OCI-LY1 (cell line): ENCODE measurements at regions not wholly inside any gene's neighbourhood (a gene's known extent, or its start where the extent isn't known, plus 50 kb on each side); places are given as distances from the start of the nearest gene placed in this dataset.

Experiments
- H2AFZ ChIP-seq: fragments of 200-600 bp; sonication (generic), shearing (Covaris generic); 2 replicates; pipeline ENCODE4 v1.6.0; 2014; ENCODE audit warnings: antibody characterized with exemption, mild to moderate bottlenecking, low read length
- H3F3A ChIP-seq: fragments of 200-600 bp; sonication (generic), shearing (Covaris generic); 2 replicates; pipeline ENCODE4 v1.6.0; 2014; ENCODE audit warnings: mild to moderate bottlenecking, antibody characterized with exemption, low read length, moderate library complexity; ENCODE audit not compliant: insufficient read depth
- H3K27ac ChIP-seq: fragments of 200-600 bp; sonication (generic); 2 replicates; pipeline ENCODE4 v1.5.1; 2014; ENCODE audit warnings: low read length, mixed run types, mild to moderate bottlenecking, low read depth; ENCODE audit not compliant: poor library complexity, severe bottlenecking
- H3K27me3 ChIP-seq: fragments of 200-600 bp; sonication (generic); 2 replicates; pipeline ENCODE4 v1.6.0; 2014; ENCODE audit warnings: antibody characterized with exemption, mild to moderate bottlenecking, low read length, moderate library complexity; ENCODE audit not compliant: insufficient read depth
- H3K36me3 ChIP-seq: fragments of 200-600 bp; sonication (generic); 2 replicates; pipeline ENCODE4 v1.6.1; 2014; ENCODE audit warnings: mild to moderate bottlenecking, antibody characterized with exemption, low read length, moderate library complexity, mixed read lengths; ENCODE audit not compliant: insufficient read depth
- H3K4me1 ChIP-seq: fragments of 200-600 bp; sonication (generic); 2 replicates; pipeline ENCODE4 v1.5.1; 2014; ENCODE audit warnings: mild to moderate bottlenecking, low read length, moderate library complexity; ENCODE audit not compliant: insufficient read depth, severe bottlenecking
- H3K4me2 ChIP-seq: fragments of 200-600 bp; sonication (generic), shearing (Covaris generic); 2 replicates; pipeline ENCODE4 v1.6.1; 2014; ENCODE audit warnings: low read length
- H3K4me3 ChIP-seq: fragments of 200-600 bp; sonication (generic); 2 replicates; pipeline ENCODE4 v1.5.1; 2014; ENCODE audit warnings: low read length, low read depth, mild to moderate bottlenecking, mixed read lengths; ENCODE audit not compliant: poor library complexity, severe bottlenecking
- H3K79me2 ChIP-seq: fragments of 200-600 bp; shearing (Covaris generic); 2 replicates; pipeline ENCODE4 v1.6.1; 2016; ENCODE audit warnings: mixed run types, low read length, mixed read lengths; ENCODE audit not compliant: insufficient read depth
- H3K9ac ChIP-seq: fragments of 200-600 bp; sonication (generic), shearing (Covaris generic); 2 replicates; pipeline ENCODE4 v1.6.1; 2014; ENCODE audit warnings: mild to moderate bottlenecking, low read length, mixed read lengths
- H3K9me2 ChIP-seq: fragments of 200-600 bp; sonication (generic), shearing (Covaris generic); 2 replicates; pipeline ENCODE4 v1.6.1; 2014; ENCODE audit warnings: low read depth, mild to moderate bottlenecking, low read length, mixed read lengths
- H3K9me3 ChIP-seq: fragments of 200-600 bp; shearing (Covaris generic); 2 replicates; pipeline ENCODE4 v1.6.1; 2014; ENCODE audit warnings: low read length, mixed read lengths
- H4K20me1 ChIP-seq: fragments of 200-600 bp; sonication (generic), shearing (Covaris generic); 2 replicates; pipeline ENCODE4 v1.6.0; 2016; ENCODE audit warnings: mild to moderate bottlenecking, low read length; ENCODE audit not compliant: insufficient read depth
- CTCF ChIP-seq: fragments of 200-600 bp; sonication (generic), shearing (Covaris generic); IDR thresholded peaks from 2 replicates; pipeline ENCODE4 v1.5.1; 2017; ENCODE audit warnings: mild to moderate bottlenecking, antibody characterized with exemption, low read length, moderate library complexity, mixed read lengths
- EZH2 ChIP-seq: fragments of 200-600 bp; sonication (generic), shearing (Covaris generic); IDR thresholded peaks from 2 replicates; pipeline ENCODE4 v1.8.0; 2017; ENCODE audit warnings: borderline replicate concordance, mixed run types, mild to moderate bottlenecking, antibody characterized with exemption, low read length, moderate library complexity, mixed read lengths

GRCh38 chr5:57324861-57325260 lies 151.0 kb downstream of the GPBP1 start:
- Histone ChIP-seq H3K9me2 (no peaks in the 10 kb centered on the region), H3K9me3 (no peaks in the 10 kb centered on the region), H3K27me3 (no peaks in the 10 kb centered on the region), H3K4me1 (no peaks in the 10 kb centered on the region), H3F3A (no peaks in the 10 kb centered on the region), H3K4me3 (no peak overlapping the region), H3K27ac (no peak overlapping the region), H3K79me2 (no peaks in the 10 kb centered on the region), H4K20me1 (no peaks in the 10 kb centered on the region), H3K36me3 (no peaks in the 10 kb centered on the region), H2AFZ (no peak overlapping the region), H3K4me2 (no peak overlapping the region), H3K9ac (no peak overlapping the region)
- no peak for TF ChIP-seq EZH2
- no peak for TF ChIP-seq CTCF

- Histone ChIP-seq H4K20me1 (no peaks in the 10 kb centered on the region), H2AFZ (no peak overlapping the region), H3K27me3 (no peaks in the 10 kb centered on the region), H3K4me2 (no peak overlapping the region), H3K79me2 (no peaks in the 10 kb centered on the region), H3K4me1 (no peaks in the 10 kb centered on the region), H3F3A (no peaks in the 10 kb centered on the region), H3K9ac (no peak overlapping the region), H3K36me3 (no peaks in the 10 kb centered on the region), H3K4me3 (no peak overlapping the region), H3K9me3 (no peaks in the 10 kb centered on the region), H3K9me2 (no peaks in the 10 kb centered on the region), H3K27ac (no peak overlapping the region)
- no peak for TF ChIP-seq CTCF
- TF ChIP-seq EZH2 = no peak
Measured at GRCh38 chr5:57324181-57324580, 150.3 kb downstream of the GPBP1 start.

DNA sequence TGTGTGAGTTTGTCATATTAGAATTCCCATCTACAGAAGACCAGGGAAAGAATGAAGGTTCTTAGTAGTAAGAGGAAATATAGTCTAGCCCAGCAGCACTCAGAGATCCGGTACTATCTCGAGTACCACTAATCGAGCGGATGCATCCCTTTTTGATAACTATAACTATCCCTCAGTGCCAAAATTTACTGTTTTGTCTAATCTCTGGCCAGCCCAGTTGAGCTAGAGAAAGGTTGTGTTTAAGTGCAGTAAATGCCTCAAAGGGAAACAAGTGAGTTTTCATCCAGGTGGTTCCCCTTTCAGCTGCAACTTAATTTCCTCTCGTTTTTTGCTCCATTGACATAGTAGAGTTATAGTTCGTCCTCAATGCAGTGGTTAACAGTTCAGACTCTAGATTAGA lies 146.7 kb downstream of the GPBP1 start:
- no peak overlapping the region for H3K27ac ChIP-seq
- H3K9me2 ChIP-seq = no peaks in the 10 kb centered on the region
- H3K27me3 ChIP-seq = no peaks in the 10 kb centered on the region; the same call in 1 of the 2 replicates
- H3K4me3 ChIP-seq = no peak overlapping the region
- no peaks in the 10 kb centered on the region for H3F3A ChIP-seq
- no peak overlapping the region for H3K4me2 ChIP-seq
- H3K79me2 ChIP-seq = no peaks in the 10 kb centered on the region
- no peaks in the 10 kb centered on the region for H3K4me1 ChIP-seq
- H3K36me3 ChIP-seq = no peaks in the 10 kb centered on the region
- H3K9ac ChIP-seq = no peak overlapping the region
- TF ChIP-seq CTCF (no peak), EZH2 (no peak)
- H4K20me1 ChIP-seq = no peaks in the 10 kb centered on the region
- H2AFZ ChIP-seq = no peak overlapping the region
- no peaks in the 10 kb centered on the region for H3K9me3 ChIP-seq
